ENCODE measurements at regions not wholly inside any gene's neighbourhood (a gene's known extent, or its start where the extent isn't known, plus 50 kb on each side); places are given as distances from the start of the nearest gene placed in this dataset.
"Not testable (repeated sequence)": the region's sequence is repeated elsewhere in the genome, so short reads cannot be mapped to it uniquely, and the experiment has no call there.

- no peak for DNase-seq (ENCODE audit: low read depth)
- no peak overlapping the region for H3K4me3 ChIP-seq (ENCODE audit: low read depth, low read length)
- no peak for TF ChIP-seq CTCF (IDR thresholded peaks at IDR 0.05; ENCODE audit: insufficient read depth, low read depth, low read length)
Observed at GRCh38 chr15:36178303-36178633, 401.2 kb upstream of the CDIN1 start.

- no peak for TF ChIP-seq CTCF (IDR thresholded peaks at IDR 0.05; ENCODE audit: insufficient read depth, low read depth, low read length)
- DNase-seq (ENCODE audit: low read depth): no peak
- no peak overlapping the region for H3K4me3 ChIP-seq (ENCODE audit: low read depth, low read length)
Observed at GRCh38 chr15:36183201-36183600, 396.2 kb upstream of the CDIN1 start.

GRCh38 chr15:36185438-36185837, 394.0 kb upstream of the CDIN1 start:
- TF ChIP-seq CTCF (IDR thresholded peaks at IDR 0.05; ENCODE audit: insufficient read depth, low read depth, low read length): no peak

GRCh38 chr15:36185845-36186244, 393.6 kb upstream of the CDIN1 start:
- no peak for TF ChIP-seq CTCF (IDR thresholded peaks at IDR 0.05; ENCODE audit: insufficient read depth, low read depth, low read length)
- H3K4me3 ChIP-seq (ENCODE audit: low read depth, low read length): no peak overlapping the region

More at GRCh38 chr15:36185438-36185837, 394.0 kb upstream of the CDIN1 start:
- no peak overlapping the region for H3K4me3 ChIP-seq (ENCODE audit: low read depth, low read length)
- no peak for DNase-seq (ENCODE audit: low read depth)

GRCh38 chr15:36186376-36186775, 393.1 kb upstream of the CDIN1 start:
- H3K4me3 ChIP-seq (ENCODE audit: low read depth, low read length): no peak overlapping the region
- TF ChIP-seq CTCF (IDR thresholded peaks at IDR 0.05; ENCODE audit: insufficient read depth, low read depth, low read length): no peak
- DNase-seq (ENCODE audit: low read depth): no peak

More at GRCh38 chr15:36185845-36186244, 393.6 kb upstream of the CDIN1 start:
- DNase-seq (ENCODE audit: low read depth): no peak

DNA sequence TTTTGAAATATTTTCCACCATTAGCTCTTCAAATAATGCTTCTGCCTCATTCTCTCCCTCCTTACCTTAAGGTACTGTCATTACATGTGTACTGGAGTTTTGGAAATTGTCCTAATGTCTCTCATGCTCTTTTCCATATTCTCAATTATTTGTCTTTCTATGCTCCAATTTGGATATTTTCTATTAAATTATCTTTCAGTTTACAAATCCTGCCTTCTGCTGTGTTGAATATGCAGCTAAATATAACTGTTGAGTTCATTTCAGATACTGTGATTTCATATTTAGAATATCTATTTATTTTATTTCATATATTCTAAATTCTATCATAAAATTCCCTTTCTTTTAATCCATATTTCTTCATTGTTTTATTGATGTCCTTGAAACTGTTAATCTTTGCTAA, 388.0 kb upstream of the CDIN1 start:
- H3K4me3 ChIP-seq (ENCODE audit: low read depth, low read length): no peak overlapping the region
- DNase-seq (ENCODE audit: low read depth): no peak
- no peak for TF ChIP-seq CTCF (IDR thresholded peaks at IDR 0.05; ENCODE audit: insufficient read depth, low read depth, low read length)

GRCh38 chr15:36195361-36196007, 383.9 kb upstream of the CDIN1 start:
- DNase-seq (ENCODE audit: low read depth); H3K4me3 ChIP-seq (ENCODE audit: low read depth, low read length): not testable (repeated sequence)

Data from fibroblast of villous mesenchyme (primary cell).